ENCODE measurements at regions not wholly inside any gene's neighbourhood (a gene's known extent, or its start where the extent isn't known, plus 50 kb on each side); places are given as distances from the start of the nearest gene placed in this dataset. TPM values are rescaled to one million over a fixed set of nuclear protein-coding genes. Genes with fewer than 3 reads are reported as not detected.
"Not testable (repeated sequence)": the region's sequence is repeated elsewhere in the genome, so short reads cannot be mapped to it uniquely, and the experiment has no call there.

GRCh38 chr10:56466005-56466404 lies 104.9 kb upstream of the ZWINT start:
- H3K4me1 ChIP-seq = no peaks in the 10 kb centered on the region
- TF ChIP-seq CTCF (IDR thresholded peaks at IDR 0.05; ENCODE audit: borderline replicate concordance) = no peak
- no peaks in the 10 kb centered on the region for H3K27me3 ChIP-seq (ENCODE audit: low read depth)
- H3K4me3 ChIP-seq = no peak overlapping the region
- H3K9me3 ChIP-seq (replicated peaks) = no peaks in the 10 kb centered on the region
- no peak overlapping the region for H3K27ac ChIP-seq (replicated peaks)
- no peak for DNase-seq
- no peaks in the 10 kb centered on the region for H3K36me3 ChIP-seq
- intact Hi-C loops (cut with micrococcal nuclease) = no loop called here

DNA sequence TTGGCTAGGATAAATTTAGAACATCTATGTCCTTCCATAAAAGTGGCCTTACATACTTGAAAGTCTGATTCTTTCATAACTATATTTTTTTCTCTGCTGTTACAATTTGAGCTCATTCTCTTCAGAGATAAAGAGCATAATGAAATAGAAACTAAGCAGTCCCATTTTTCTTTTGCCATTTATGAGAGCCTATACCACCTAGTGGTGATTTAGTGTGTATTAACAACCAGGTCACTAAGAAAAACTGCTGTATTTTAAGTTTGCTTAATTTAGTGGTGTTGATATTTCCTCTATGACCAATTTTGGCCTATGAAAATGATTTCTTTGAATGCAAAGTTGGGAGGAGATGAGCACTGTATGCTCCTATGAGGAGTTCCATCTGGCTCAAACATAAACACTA lies 88.7 kb upstream of the ZWINT start:
- H3K9me3 ChIP-seq (replicated peaks) = peaks cover 11% of the 10 kb centered on the region
- TF ChIP-seq CTCF (IDR thresholded peaks at IDR 0.05; ENCODE audit: borderline replicate concordance) = peak; percentile 42
- no peaks in the 10 kb centered on the region for H3K4me1 ChIP-seq
- intact Hi-C loops (cut with micrococcal nuclease) = no loop called here
- H3K27me3 ChIP-seq (ENCODE audit: low read depth) = no peaks in the 10 kb centered on the region
- H3K36me3 ChIP-seq = no peaks in the 10 kb centered on the region
- no peak for DNase-seq
- no peak overlapping the region for H3K27ac ChIP-seq (replicated peaks)
- H3K4me3 ChIP-seq = no peak overlapping the region

- intact Hi-C loops (cut with micrococcal nuclease); H3K36me3 ChIP-seq; DNase-seq; H3K4me1 ChIP-seq; H3K27ac ChIP-seq (replicated peaks); H3K4me3 ChIP-seq; H3K27me3 ChIP-seq (ENCODE audit: low read depth): not testable (repeated sequence)
- peaks cover 16% of the 10 kb centered on the region for H3K9me3 ChIP-seq (replicated peaks)
Measured at GRCh38 chr10:56447613-56448012, 86.6 kb upstream of the ZWINT start.

DNA sequence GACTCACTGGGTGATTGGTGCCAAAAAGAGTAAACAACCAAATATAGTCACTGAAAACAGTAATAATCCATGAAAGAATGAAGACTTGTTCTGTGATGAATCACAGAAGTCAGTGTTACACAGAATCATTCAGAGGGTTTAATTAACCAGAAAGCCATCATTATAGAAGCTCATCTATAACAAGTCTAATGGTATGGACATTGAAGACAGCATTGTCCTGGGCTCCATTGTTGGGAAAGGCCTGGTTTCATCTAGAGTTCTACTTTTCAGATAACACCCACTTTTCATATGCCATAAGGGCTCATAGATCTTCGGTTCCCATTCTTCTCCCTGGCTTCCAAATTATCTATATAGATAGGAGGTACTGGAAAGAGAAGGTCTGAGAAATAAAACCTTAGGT lies 80.3 kb upstream of the ZWINT start:
- H3K27ac ChIP-seq (replicated peaks); H3K4me1 ChIP-seq; H3K27me3 ChIP-seq (ENCODE audit: low read depth); H3K4me3 ChIP-seq; H3K36me3 ChIP-seq; intact Hi-C loops (cut with micrococcal nuclease); DNase-seq; H3K9me3 ChIP-seq (replicated peaks): not testable (repeated sequence)

Small RNA genes in the stretch of these regions (microRNA-seq; reads per million reads assigned to microRNA genes)
- not detected for gene MIR3924

All from left ventricle myocardium inferior (tissue), 1 donor.